Adipocyte (in vitro differentiated cells): ENCODE measurements at regions not wholly inside any gene's neighbourhood (a gene's known extent, or its start where the extent isn't known, plus 50 kb on each side); places are given as distances from the start of the nearest gene placed in this dataset.
"Not testable (repeated sequence)": the region's sequence is repeated elsewhere in the genome, so short reads cannot be mapped to it uniquely, and the experiment has no call there.

ENCODE experiments used
- DNase-seq: peaks from one replicate; pipeline ENCODE4 v3.0.0-alpha.2; 2015; ENCODE audit warnings: low read depth
- H3K27me3 ChIP-seq: replicated peaks from 2 replicates; pipeline ENCODE4 v1.7.0; 2013; ENCODE audit warnings: mild to moderate bottlenecking, low read length, moderate library complexity; ENCODE audit not compliant: control insufficient read depth, insufficient read depth
- H3K36me3 ChIP-seq: 2 replicates; pipeline ENCODE4 v1.7.0; 2013; ENCODE audit warnings: low read length, mild to moderate bottlenecking, moderate library complexity; ENCODE audit not compliant: control insufficient read depth, insufficient read depth, severe bottlenecking
- H3K4me1 ChIP-seq: 2 replicates; pipeline ENCODE4 v1.7.0; 2013; ENCODE audit warnings: mild to moderate bottlenecking, low read length, moderate library complexity; ENCODE audit not compliant: control insufficient read depth, insufficient read depth
- H3K4me3 ChIP-seq: 2 replicates; pipeline ENCODE4 v1.7.0; 2013; ENCODE audit warnings: mild to moderate bottlenecking, low read length, moderate library complexity
- H3K9ac ChIP-seq: 2 replicates; pipeline ENCODE4 v1.7.0; 2013; ENCODE audit warnings: mild to moderate bottlenecking, low read length, moderate library complexity
- H3K9me3 ChIP-seq: 2 replicates; pipeline ENCODE4 v1.7.0; 2013; ENCODE audit warnings: mild to moderate bottlenecking, low read length, moderate library complexity; ENCODE audit not compliant: control insufficient read depth

DNA sequence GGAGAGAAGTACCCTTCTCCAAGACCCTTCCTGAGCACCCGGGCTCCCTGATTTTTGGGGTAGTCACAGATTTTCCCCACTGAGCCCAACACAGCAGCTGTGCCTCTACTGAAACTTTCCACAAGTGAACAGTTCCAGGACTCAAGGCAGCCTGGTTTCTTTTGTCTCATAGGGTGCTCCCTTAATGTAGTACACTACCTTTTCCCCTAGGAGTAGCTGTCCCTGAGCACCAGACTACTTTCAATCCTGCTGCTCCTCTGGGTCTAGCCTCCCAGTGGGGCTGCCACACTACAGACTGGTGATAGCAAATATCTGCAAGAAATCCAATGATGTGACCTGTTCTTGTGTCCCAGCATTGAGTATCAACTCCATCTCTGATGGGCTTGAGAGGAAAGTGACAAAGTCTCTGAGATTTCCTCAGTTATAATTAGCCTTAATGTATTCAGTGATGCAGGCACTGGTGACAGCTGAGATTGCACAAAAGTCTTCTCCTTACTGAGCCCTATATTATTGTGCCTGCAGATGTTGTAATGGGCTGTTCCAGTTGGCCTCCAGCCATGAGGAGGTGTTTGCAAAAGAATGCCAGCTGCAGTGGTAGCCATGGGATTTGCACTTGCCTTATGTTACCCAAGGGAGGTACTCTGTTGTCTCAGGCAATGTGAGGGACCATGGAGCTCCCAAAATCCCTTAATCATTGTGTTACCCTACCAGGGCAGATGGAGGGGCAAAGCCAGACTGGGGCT, 1802.5 kb downstream of the EFNA5 start:
- DNase-seq: peak; percentile 46
- H3K27me3 ChIP-seq: no peaks in the 10 kb centered on the region
- no peak overlapping the region for H3K9ac ChIP-seq
- no peaks in the 10 kb centered on the region for H3K4me1 ChIP-seq
- no peak overlapping the region for H3K4me3 ChIP-seq
- no peaks in the 10 kb centered on the region for H3K36me3 ChIP-seq
- H3K9me3 ChIP-seq: peaks cover 12% of the 10 kb centered on the region

- no peak for DNase-seq
- H3K9me3 ChIP-seq: peaks cover 12% of the 10 kb centered on the region
- H3K27me3 ChIP-seq: no peaks in the 10 kb centered on the region
- H3K4me3 ChIP-seq: no peak overlapping the region
- no peak overlapping the region for H3K9ac ChIP-seq
- H3K36me3 ChIP-seq: no peaks in the 10 kb centered on the region
- no peaks in the 10 kb centered on the region for H3K4me1 ChIP-seq
Measured at GRCh38 chr5:105865834-105866233, 1804.9 kb downstream of the EFNA5 start.

DNA sequence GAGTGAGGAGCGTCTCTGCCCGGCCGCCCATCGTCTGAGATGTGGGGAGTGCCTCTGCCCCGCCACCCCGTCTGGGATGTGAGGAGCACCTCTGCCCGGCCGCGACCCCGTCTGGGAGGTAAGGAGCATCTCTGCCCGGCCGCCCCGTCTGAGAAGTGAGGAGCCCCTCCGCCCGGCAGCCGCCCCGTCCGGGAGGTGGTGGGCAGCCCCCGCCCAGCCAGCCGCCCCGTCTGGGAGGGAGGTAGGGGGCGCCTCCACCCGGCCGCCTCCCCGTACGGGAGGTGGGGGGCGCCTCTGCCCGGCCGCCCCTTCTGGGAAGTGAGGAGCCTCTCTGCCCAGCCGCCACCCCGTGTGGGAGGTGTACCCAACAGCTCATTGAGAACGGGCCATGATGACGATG, 1811.4 kb downstream of the EFNA5 start:
- DNase-seq: not testable (repeated sequence)

DNA sequence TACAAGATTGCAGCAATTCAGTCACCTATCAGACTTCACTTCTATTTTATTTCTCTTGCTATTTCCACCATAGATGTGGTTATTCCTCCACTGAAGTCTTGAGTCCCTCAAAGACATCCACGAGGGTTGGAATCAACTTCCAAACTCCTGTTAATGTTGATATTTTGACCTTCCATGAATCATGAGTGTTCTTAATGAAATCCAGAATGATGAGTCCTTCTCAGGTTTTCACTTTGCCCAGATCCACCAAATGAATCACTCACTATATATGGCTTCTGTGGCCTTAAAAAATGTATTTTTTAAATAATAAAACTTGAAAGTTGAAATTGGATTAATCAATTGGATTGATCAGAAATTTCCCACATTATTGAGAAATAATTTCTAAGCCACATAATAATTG, 1821.0 kb downstream of the EFNA5 start:
- Histone ChIP-seq H3K36me3 (no peaks in the 10 kb centered on the region), H3K4me3 (no peak overlapping the region), H3K9me3 (no peaks in the 10 kb centered on the region), H3K4me1 (no peaks in the 10 kb centered on the region), H3K27me3 (no peaks in the 10 kb centered on the region), H3K9ac (no peak overlapping the region)
- peak; percentile 28 for DNase-seq

More for the DNA sequence above, 1811.4 kb downstream of the EFNA5 start:
- not testable (repeated sequence) for H3K36me3 ChIP-seq, H3K9me3 ChIP-seq, H3K9ac ChIP-seq, H3K27me3 ChIP-seq, H3K4me1 ChIP-seq, H3K4me3 ChIP-seq

- Histone ChIP-seq H3K4me3 (no peak overlapping the region), H3K9ac (no peak overlapping the region), H3K36me3 (no peaks in the 10 kb centered on the region), H3K9me3 (no peaks in the 10 kb centered on the region), H3K27me3 (no peaks in the 10 kb centered on the region), H3K4me1 (peaks cover 9% of the 10 kb centered on the region)
- DNase-seq: peak; percentile 8
Measured at GRCh38 chr5:105840800-105841199, 1829.9 kb downstream of the EFNA5 start.

DNA sequence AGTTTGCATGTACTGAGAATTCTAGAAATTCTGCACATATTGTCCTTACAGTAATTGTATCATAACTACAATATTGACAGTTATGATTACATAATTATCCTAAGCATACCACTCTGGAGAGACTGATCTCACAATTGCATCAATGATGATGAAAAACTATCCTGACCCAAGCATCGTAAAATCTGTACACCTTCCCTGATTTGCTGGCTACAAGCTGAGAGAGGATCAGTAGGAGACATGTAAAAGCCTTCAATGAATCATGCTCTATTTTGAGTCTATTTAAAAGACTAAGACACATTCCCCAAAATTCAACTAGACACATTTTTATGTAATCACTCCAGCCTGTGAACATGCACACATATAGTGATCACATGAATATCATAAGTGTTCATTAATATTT, 1833.8 kb downstream of the EFNA5 start:
- H3K36me3 ChIP-seq: no peaks in the 10 kb centered on the region
- DNase-seq: peak; percentile 40

GRCh38 chr5:105836268-105836667, 1834.5 kb downstream of the EFNA5 start:
- H3K4me3 ChIP-seq: no peak overlapping the region
- no peaks in the 10 kb centered on the region for H3K27me3 ChIP-seq
- peak; percentile 91 for DNase-seq
- peaks cover 10% of the 10 kb centered on the region for H3K4me1 ChIP-seq
- no peaks in the 10 kb centered on the region for H3K36me3 ChIP-seq
- H3K9me3 ChIP-seq: no peaks in the 10 kb centered on the region
- no peak overlapping the region for H3K9ac ChIP-seq

More for the DNA sequence above, 1833.8 kb downstream of the EFNA5 start:
- Histone ChIP-seq H3K9me3 (no peaks in the 10 kb centered on the region), H3K4me1 (peaks cover 10% of the 10 kb centered on the region), H3K9ac (no peak overlapping the region), H3K27me3 (no peaks in the 10 kb centered on the region), H3K4me3 (no peak overlapping the region)

- Histone ChIP-seq H3K27me3 (no peaks in the 10 kb centered on the region), H3K4me3 (no peak overlapping the region), H3K9ac (no peak overlapping the region), H3K36me3 (no peaks in the 10 kb centered on the region), H3K9me3 (no peaks in the 10 kb centered on the region), H3K4me1 (peaks cover 3% of the 10 kb centered on the region)
- DNase-seq: peak; percentile 46
Measured at GRCh38 chr5:105828821-105829220, 1841.9 kb downstream of the EFNA5 start.

DNA sequence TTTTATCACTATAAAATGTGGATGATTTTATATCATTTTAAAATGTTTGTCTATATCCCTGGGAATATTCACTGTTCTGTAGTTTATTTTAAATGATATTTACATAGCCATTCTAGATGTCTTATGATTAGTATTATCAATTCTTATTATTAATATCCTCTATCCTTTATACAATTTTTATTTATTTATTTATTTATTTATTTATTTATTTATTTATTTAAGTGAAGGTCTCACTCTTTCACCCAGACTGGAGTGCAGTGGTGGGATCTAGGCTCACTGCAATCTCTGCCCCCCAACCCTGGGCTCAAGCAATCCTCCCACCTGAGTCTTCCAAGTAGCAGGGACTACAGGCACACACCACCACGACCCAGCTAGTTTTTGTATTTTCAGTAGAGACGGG, 1848.9 kb downstream of the EFNA5 start:
- Histone ChIP-seq H3K36me3 (no peaks in the 10 kb centered on the region), H3K9me3 (no peaks in the 10 kb centered on the region), H3K27me3 (no peaks in the 10 kb centered on the region), H3K4me3 (no peak overlapping the region), H3K4me1 (peaks cover 18% of the 10 kb centered on the region), H3K9ac (no peak overlapping the region)
- DNase-seq: no peak

DNA sequence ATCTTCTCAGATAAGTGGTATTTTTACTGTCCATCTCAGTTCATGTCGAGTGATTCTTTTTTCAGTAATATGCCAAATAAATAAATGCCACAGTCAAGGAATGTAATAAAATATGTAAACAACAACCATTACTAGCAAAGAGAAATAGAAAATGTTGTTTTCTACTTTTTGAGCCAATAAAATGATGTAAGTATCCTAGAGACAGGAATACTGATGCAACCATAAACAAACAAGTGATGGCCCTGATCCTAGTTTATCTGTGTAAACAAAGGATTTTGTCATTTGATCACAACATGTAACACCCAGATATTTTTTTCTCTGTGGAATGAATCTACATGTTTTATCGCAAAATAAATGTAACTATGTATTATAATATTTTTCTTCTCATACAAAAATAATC, 1852.8 kb downstream of the EFNA5 start:
- H3K9me3 ChIP-seq: no peaks in the 10 kb centered on the region
- no peaks in the 10 kb centered on the region for H3K36me3 ChIP-seq
- H3K4me1 ChIP-seq: peaks cover 20% of the 10 kb centered on the region
- peak overlapping the region; percentile 23 for H3K9ac ChIP-seq
- no peaks in the 10 kb centered on the region for H3K27me3 ChIP-seq
- DNase-seq: peak; percentile 71
- H3K4me3 ChIP-seq: peak overlapping the region; percentile 41

GRCh38 chr5:105817416-105817815, 1853.3 kb downstream of the EFNA5 start:
- DNase-seq: peak; percentile 40

DNA sequence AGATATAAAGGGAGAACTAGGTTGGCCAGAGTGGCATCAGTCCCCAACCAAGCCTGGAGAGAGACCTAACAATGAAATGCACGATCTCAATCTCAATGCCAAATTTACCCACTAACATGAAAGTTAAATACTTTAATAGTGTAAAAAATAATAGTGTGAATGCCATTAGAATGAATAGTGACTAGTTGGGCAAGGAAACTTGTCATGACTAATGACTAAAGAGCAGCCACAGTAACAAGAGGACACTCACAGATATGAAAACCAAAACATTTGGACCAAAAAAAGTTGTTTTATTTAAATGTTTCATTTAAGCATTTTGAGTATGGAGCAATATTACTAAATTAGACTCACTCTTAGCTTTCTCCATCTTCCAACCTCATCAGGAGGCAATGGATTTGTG, 1853.8 kb downstream of the EFNA5 start:
- Histone ChIP-seq H3K9me3 (no peaks in the 10 kb centered on the region), H3K4me3 (peak overlapping the region; percentile 41), H3K36me3 (no peaks in the 10 kb centered on the region), H3K9ac (peak overlapping the region; percentile 23), H3K27me3 (no peaks in the 10 kb centered on the region), H3K4me1 (peaks cover 25% of the 10 kb centered on the region)
- DNase-seq: peak; percentile 24

More at GRCh38 chr5:105817416-105817815, 1853.3 kb downstream of the EFNA5 start:
- Histone ChIP-seq H3K4me3 (peak overlapping the region; percentile 41), H3K9ac (peak overlapping the region; percentile 23), H3K9me3 (no peaks in the 10 kb centered on the region), H3K4me1 (peaks cover 20% of the 10 kb centered on the region), H3K36me3 (no peaks in the 10 kb centered on the region), H3K27me3 (no peaks in the 10 kb centered on the region)
